HUES6 (cell line): ENCODE measurements at regions not wholly inside any gene's neighbourhood (a gene's known extent, or its start where the extent isn't known, plus 50 kb on each side); places are given as distances from the start of the nearest gene placed in this dataset.

Experiments
- H3K27ac ChIP-seq: 2 replicates; pipeline ENCODE4 v1.7.0; 2013; ENCODE audit warnings: low read depth, mild to moderate bottlenecking, low read length, inconsistent platforms
- H3K27me3 ChIP-seq: 2 replicates; pipeline ENCODE4 v1.6.1; 2013; ENCODE audit warnings: low read length; ENCODE audit not compliant: control insufficient read depth, insufficient read depth
- H3K36me3 ChIP-seq: 2 replicates; pipeline ENCODE4 v1.6.1; 2013; ENCODE audit warnings: low read length; ENCODE audit not compliant: control insufficient read depth, insufficient read depth
- H3K4me1 ChIP-seq: 2 replicates; pipeline ENCODE4 v1.6.1; 2013; ENCODE audit warnings: low read length; ENCODE audit not compliant: control insufficient read depth, insufficient read depth
- H3K4me3 ChIP-seq: 2 replicates; pipeline ENCODE4 v1.5.1; 2013; ENCODE audit warnings: low read depth, low read length
- H3K9ac ChIP-seq: one replicate; pipeline ENCODE4 v1.6.1; 2013; ENCODE audit warnings: mild to moderate bottlenecking, low read length
- H3K9me3 ChIP-seq: 2 replicates; pipeline ENCODE4 v1.6.1; 2013; ENCODE audit warnings: low read depth, low read length; ENCODE audit not compliant: control insufficient read depth, insufficient read depth

- Histone ChIP-seq H3K9ac (no peak overlapping the region), H3K9me3 (peaks cover 28% of the 10 kb centered on the region), H3K27ac (no peak overlapping the region), H3K4me1 (no peaks in the 10 kb centered on the region), H3K4me3 (no peak overlapping the region), H3K36me3 (no peaks in the 10 kb centered on the region), H3K27me3 (no peaks in the 10 kb centered on the region)
Measured at GRCh38 chr3:163877805-163878204, 1200.5 kb downstream of the SI start.

DNA sequence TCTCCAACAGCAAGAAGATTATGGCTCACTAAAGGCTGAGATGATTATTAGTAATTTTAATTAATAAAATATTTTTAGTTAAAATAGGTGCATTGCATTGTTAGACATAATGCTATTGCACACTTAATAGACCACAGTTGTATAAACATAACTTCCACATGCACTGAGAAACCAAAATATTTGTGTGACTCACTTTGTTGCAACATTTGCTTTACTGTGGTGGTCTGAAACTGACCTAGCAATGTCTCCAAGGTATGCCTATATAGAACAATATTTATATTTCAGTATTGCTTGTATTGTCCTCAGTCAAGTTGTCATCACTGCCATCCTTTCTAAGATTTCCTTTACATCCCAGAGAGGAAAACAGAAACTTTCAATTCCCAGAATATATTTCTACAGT is 1215.2 kb downstream of the SI start:
- Histone ChIP-seq H3K9me3 (peaks cover 6% of the 10 kb centered on the region), H3K4me1 (no peaks in the 10 kb centered on the region), H3K36me3 (no peaks in the 10 kb centered on the region), H3K4me3 (no peak overlapping the region), H3K9ac (no peak overlapping the region), H3K27ac (no peak overlapping the region), H3K27me3 (no peaks in the 10 kb centered on the region)

GRCh38 chr3:163852233-163852632 is 1226.1 kb downstream of the SI start:
- no peak overlapping the region for H3K27ac ChIP-seq
- no peaks in the 10 kb centered on the region for H3K36me3 ChIP-seq
- H3K4me1 ChIP-seq = 0 out of 2 replicates have a peak, but pooled peaks cover 3% of the 10 kb centered on the region
- no peaks in the 10 kb centered on the region for H3K27me3 ChIP-seq
- no peak overlapping the region for H3K4me3 ChIP-seq
- H3K9me3 ChIP-seq = peaks cover 4% of the 10 kb centered on the region
- no peak overlapping the region for H3K9ac ChIP-seq

DNA sequence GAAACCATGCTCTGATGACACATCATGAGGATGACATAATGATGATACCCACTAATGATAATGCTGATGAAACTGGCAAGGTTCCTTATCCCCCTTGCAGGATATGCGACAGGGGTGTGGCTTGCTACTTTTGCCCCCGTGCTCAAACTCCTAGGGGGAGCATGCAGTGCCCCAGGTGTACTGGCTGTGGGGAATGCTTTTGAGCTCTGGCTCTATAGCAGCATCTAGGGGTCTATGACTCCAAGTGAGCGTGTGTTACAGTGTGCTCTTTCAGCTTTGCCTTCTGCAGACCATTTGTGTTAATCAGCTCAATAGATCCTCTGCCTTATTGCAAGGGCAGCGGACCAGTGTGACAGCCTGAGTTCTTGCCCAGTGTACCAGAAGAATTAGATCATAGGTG is 1239.5 kb downstream of the SI start:
- Histone ChIP-seq H3K4me1 (no peaks in the 10 kb centered on the region), H3K36me3 (no peaks in the 10 kb centered on the region), H3K27ac (no peak overlapping the region), H3K4me3 (no peak overlapping the region), H3K9me3 (peaks cover 8% of the 10 kb centered on the region), H3K27me3 (no peaks in the 10 kb centered on the region), H3K9ac (no peak overlapping the region)

- Histone ChIP-seq H3K9ac (no peak overlapping the region), H3K27ac (no peak overlapping the region), H3K9me3 (no peaks in the 10 kb centered on the region), H3K4me1 (no peaks in the 10 kb centered on the region), H3K36me3 (no peaks in the 10 kb centered on the region), H3K27me3 (no peaks in the 10 kb centered on the region), H3K4me3 (no peak overlapping the region)
Measured at GRCh38 chr3:163832547-163832946, 1245.7 kb downstream of the SI start.

DNA sequence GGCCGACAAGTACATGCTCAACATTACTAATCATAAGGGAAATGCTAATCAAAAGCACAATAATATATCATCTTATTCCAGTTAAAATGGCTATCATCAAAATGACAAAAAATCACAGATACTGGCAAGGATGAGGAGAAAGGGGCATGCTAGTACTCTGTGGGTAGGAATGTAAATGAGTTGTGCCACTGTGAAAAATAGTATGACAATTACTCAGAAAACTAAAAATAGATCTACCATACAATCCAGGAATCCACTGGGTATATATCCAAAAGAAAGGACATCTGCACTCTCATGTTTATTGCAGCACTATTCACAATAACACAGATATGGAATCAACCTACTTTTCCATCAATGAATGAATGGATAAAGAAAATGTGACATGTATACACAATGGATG is 1256.5 kb downstream of the SI start:
- no peaks in the 10 kb centered on the region for H3K36me3 ChIP-seq
- H3K4me3 ChIP-seq = no peak overlapping the region
- H3K27me3 ChIP-seq = no peaks in the 10 kb centered on the region
- no peak overlapping the region for H3K27ac ChIP-seq
- H3K9ac ChIP-seq = no peak overlapping the region
- H3K4me1 ChIP-seq = no peaks in the 10 kb centered on the region
- H3K9me3 ChIP-seq = no peaks in the 10 kb centered on the region

- Histone ChIP-seq H3K27ac (no peak overlapping the region), H3K9me3 (0 out of 2 replicates have a peak, but pooled peaks cover 3% of the 10 kb centered on the region), H3K27me3 (no peaks in the 10 kb centered on the region), H3K4me1 (no peaks in the 10 kb centered on the region), H3K9ac (no peak overlapping the region), H3K36me3 (no peaks in the 10 kb centered on the region), H3K4me3 (no peak overlapping the region)
Measured at GRCh38 chr3:163817015-163817414, 1261.3 kb downstream of the SI start.

- Histone ChIP-seq H3K9ac (no peak overlapping the region), H3K9me3 (0 out of 2 replicates have a peak, but pooled peaks cover 3% of the 10 kb centered on the region), H3K4me1 (peaks cover 4% of the 10 kb centered on the region; the same call in 1 of the 2 replicates), H3K27ac (no peak overlapping the region), H3K27me3 (no peaks in the 10 kb centered on the region), H3K4me3 (no peak overlapping the region), H3K36me3 (no peaks in the 10 kb centered on the region)
Measured at GRCh38 chr3:163813935-163814334, 1264.4 kb downstream of the SI start.

- no peaks in the 10 kb centered on the region for H3K36me3 ChIP-seq
- no peak overlapping the region for H3K27ac ChIP-seq
- H3K9me3 ChIP-seq = 0 out of 2 replicates have a peak, but pooled peaks cover 3% of the 10 kb centered on the region
- H3K9ac ChIP-seq = no peak overlapping the region
- peaks cover 4% of the 10 kb centered on the region; the same call in 1 of the 2 replicates for H3K4me1 ChIP-seq
- H3K27me3 ChIP-seq = no peaks in the 10 kb centered on the region
- H3K4me3 ChIP-seq = no peak overlapping the region
Measured at GRCh38 chr3:163812006-163812405, 1266.3 kb downstream of the SI start.

DNA sequence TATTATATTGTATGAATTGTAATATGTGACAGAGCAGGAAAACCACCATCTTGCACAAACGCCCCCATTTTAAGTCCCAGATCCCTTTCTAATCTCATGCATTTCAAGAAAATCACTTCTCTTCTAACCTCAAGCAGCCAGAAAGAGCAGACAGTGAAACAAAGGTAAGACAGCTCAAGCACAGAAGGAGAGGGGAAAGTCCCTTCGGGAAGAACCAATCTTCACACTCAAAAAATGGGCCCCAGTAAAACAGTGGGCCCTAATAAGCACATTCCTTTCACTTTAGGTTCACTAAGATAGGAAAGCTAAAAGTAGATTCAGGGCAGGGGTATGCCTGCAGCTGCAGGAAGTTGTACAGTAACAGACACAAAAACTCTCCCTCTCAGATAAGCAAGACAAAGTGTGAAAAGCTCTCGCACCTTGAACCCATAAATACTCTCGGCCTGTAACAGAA is 1268.7 kb downstream of the SI start:
- peaks cover 4% of the 10 kb centered on the region; the same call in 1 of the 2 replicates for H3K4me1 ChIP-seq
- no peak overlapping the region for H3K4me3 ChIP-seq
- H3K36me3 ChIP-seq = no peaks in the 10 kb centered on the region
- no peaks in the 10 kb centered on the region for H3K27me3 ChIP-seq
- no peak overlapping the region for H3K9ac ChIP-seq
- H3K9me3 ChIP-seq = 0 out of 2 replicates have a peak, but pooled peaks cover under 1% of the 10 kb centered on the region
- H3K27ac ChIP-seq = no peak overlapping the region

DNA sequence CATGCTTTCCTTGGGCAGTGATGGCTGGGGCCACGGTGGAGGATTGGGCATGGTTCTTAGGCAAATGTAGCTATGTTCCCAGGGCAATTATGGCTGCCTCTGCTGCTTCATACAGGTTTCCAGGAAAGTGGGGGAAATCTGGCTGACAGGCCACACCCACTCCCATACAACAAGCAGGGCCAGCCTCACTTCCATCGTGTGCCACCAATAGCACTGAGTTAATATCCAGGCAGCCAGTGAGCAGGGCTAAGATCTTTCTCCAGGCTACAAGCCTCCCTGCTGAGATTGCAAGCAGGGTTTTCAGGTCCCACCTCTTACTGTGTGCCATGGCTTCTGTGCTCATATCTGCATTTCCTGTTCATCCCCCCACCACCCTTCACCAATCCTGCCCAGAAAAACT is 1291.9 kb downstream of the SI start:
- H3K36me3 ChIP-seq = no peaks in the 10 kb centered on the region
- no peaks in the 10 kb centered on the region for H3K27me3 ChIP-seq
- H3K9ac ChIP-seq = no peak overlapping the region
- no peak overlapping the region for H3K4me3 ChIP-seq
- no peak overlapping the region for H3K27ac ChIP-seq
- no peaks in the 10 kb centered on the region for H3K4me1 ChIP-seq
- H3K9me3 ChIP-seq = no peaks in the 10 kb centered on the region

GRCh38 chr3:163785693-163786092 is 1292.6 kb downstream of the SI start:
- no peak overlapping the region for H3K4me3 ChIP-seq
- H3K27me3 ChIP-seq = no peaks in the 10 kb centered on the region
- no peaks in the 10 kb centered on the region for H3K4me1 ChIP-seq
- H3K9me3 ChIP-seq = no peaks in the 10 kb centered on the region
- no peak overlapping the region for H3K27ac ChIP-seq
- H3K36me3 ChIP-seq = no peaks in the 10 kb centered on the region
- no peak overlapping the region for H3K9ac ChIP-seq
